HPDE6-E6E7 (cell line): ENCODE measurements at regions not wholly inside any gene's neighbourhood (a gene's known extent, or its start where the extent isn't known, plus 50 kb on each side); places are given as distances from the start of the nearest gene placed in this dataset.
"Not testable (repeated sequence)": the region's sequence is repeated elsewhere in the genome, so short reads cannot be mapped to it uniquely, and the experiment has no call there.

ENCODE experiments used
- DNase-seq: peaks from one replicate; pipeline ENCODE4 v3.0.0; 2011; ENCODE audit warnings: missing footprints; ENCODE audit errors: extremely low spot score

DNA sequence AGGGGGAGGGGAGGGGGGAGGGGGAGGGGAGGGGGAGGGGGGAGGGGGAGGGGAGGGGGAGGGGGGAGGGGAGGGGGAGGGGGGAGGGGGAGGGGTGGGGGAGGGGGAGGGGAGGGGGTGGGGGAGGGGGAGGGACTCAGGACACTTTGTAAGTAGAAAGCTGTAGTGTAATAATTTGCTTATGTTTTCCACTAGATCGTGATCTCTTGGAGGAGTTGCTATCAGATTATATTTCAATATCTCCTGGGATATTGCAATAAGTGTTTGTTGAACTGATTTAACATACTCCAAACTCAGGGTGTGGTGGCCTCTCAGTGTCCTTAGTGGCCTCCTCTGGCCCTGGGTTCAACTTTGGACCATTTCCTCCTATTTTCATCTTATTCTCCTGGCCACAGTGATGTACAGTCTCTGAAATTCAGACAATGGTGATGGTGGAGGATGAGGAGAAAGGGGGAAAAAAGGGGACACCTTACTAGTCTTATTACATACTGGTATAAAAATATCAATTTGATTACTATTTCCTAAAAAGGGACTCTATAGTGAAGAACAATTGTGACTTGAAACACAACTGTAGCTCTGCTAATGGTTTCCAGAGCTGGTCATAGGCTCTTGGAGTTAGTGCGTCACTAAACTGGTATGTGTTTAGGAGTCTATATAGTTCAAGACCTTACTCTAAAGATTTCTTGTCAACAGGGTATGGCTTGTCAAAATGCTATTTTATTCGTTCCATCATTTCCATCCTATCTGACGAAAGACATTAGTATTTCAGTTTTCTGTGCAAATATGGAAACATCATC, 89.6 kb downstream of the DDX1 start:
- no peak for DNase-seq

- no peak for DNase-seq
These were observed 90.7 kb downstream of the DDX1 start for GRCh38 chr2:15682354-15682753.

- no peak for DNase-seq
These were observed 92.7 kb downstream of the DDX1 start for GRCh38 chr2:15684161-15685039.

- no peak for DNase-seq
These were observed 93.5 kb downstream of the DDX1 start for GRCh38 chr2:15685143-15685542.

DNA sequence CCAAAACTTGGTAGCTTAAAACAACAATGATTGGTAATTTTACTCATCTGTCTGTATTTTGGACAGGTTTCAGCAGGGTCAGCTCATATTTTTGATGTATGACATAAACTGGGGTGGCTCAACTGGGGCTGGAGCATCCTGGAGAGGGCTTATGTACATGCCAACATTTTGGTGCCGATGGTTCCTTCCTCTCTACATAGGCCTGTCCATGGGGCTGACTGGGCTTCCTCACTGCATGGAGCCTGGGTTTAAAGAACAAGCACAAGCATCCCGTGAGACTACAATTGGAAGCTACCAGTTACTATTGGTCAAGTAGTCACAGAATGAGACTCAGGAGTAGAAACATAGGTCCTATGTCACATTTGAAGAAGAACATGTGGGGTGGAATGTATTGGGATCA, 95.0 kb downstream of the DDX1 start:
- no peak for DNase-seq

- no peak for DNase-seq
These were observed 95.6 kb downstream of the DDX1 start for GRCh38 chr2:15687243-15687642.

DNA sequence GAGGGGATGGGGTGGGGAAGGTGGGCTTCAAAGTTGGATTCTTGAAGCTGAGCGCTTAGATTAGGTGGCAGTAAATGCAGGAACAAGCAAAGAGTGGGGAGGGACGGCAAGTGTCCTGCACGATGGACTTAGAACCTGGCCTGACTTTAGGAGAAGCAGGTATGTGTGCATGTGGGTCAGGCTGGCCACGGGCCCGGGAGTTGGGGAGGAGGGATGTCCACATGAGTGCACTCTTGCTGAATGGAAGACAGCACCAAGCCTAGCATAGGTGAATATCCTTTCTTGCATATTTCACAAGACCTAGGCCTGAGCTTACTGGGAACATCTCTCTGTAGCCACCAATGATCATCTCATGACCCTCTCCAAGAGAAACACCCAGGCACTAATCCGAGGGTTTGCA, 96.1 kb downstream of the DDX1 start:
- no peak for DNase-seq

- DNase-seq = no peak
These were observed 97.4 kb downstream of the DDX1 start for GRCh38 chr2:15688924-15689568.

DNA sequence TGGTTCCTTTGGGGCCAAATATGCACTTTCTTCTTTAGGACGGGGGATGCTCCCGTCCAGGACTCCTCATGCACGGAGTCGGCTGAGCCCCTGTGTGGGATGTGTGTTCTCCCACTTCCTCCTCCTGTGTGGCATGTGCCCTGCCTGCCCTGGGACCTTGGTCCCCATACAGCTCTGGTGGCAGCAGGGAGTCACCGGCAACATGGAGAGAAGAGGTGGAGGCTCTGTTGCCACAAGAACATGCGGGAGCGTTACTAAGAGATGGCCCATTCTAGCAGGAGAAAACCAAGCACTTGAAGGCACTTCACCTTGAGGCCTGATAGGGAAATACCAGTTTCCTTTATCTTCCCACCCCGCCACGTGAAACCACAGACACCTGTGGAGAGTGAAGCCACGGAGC, 98.0 kb downstream of the DDX1 start:
- DNase-seq = no peak

DNA sequence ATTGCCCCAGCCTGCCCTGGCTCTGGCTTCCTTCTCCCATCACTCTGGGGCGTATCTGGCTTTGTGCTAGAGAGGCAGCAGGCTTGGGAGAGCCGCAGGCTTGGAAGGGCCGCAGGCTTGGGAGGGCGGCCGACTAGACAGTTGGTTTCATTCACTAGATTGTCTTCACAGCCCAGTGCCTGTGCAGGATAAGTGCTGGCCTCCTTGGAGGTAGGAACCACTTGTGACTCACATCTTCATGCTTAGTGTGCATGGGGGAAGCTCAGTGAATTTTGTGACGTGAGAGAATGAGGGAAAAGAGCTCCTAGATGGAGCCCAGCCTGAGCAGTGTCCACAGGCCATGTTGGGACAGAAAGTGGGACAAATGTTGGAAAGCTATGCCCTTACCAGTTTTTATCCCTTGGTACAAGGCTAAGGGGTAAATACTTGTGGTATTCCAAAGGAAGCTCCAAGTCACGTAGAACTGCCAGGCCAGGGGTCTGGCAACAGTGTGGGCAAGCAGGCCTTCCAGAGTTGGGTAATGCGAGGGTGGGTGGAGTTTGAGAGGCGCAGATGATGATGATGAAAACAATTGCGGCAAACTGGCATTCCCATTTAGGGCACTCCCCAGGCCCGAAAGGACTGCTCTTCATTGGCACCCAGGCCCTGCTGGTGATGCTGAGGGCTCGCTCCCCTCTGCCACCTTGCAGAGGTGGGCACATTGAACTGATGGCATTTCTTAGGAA, 100.1 kb downstream of the DDX1 start:
- DNase-seq = no peak

DNA sequence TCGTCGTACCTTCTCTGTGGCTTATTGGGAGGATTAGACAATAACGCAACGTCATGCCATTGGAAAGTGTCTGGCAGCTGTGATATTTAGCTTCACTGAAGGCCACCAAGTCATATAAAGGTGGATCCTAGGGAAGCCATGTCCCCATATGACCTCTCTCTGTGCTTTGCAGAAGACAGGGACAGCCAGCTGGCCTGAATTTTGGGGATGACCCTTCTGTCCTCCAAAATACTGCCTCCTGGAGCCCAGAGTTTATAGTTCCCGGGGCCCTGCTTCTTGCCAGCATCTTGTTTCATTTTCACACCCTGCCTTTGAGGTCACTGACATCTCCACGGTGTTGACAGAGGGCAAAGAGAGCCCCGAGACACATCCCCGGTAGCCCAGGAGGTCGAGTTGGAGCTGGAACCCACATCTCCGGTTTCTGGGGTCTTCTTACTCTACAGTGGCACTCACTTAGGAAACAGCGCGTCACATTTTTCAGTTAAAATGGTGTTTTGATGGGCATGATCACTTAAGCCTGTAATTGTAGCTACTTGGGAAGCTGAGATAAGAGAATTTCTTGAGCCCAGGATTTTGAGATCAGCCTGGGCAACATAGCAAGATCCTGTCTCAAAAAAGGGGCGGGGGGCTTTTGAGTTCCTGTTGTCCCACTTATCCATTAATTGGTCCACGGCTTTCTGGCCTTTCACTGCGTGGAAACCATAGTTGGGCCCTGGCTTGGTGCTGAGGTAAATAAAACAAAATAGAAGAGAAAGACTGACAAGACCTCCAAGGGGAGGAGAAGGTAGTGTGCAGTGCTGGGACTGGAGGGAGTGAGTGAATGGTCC, 101.1 kb downstream of the DDX1 start:
- DNase-seq = no peak

DNA sequence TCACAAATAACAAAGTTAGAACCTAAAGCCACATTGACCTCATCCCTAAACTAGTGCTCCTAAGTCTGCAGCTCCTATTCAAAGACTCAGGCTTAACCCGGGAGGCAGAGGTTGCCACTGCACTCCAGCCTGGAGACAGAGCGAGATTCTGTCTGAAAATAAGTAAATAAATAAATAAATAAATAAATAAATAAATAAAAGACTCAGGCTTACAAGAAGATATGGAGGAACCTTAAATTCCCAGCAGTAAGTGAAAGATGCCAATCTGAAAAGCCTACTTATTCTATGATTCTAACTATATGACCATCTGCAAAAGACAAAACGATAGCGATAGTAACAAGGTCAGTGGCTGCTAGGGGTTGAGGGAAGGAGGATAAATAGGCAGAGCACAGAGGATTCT, 101.7 kb downstream of the DDX1 start:
- no peak for DNase-seq

DNA sequence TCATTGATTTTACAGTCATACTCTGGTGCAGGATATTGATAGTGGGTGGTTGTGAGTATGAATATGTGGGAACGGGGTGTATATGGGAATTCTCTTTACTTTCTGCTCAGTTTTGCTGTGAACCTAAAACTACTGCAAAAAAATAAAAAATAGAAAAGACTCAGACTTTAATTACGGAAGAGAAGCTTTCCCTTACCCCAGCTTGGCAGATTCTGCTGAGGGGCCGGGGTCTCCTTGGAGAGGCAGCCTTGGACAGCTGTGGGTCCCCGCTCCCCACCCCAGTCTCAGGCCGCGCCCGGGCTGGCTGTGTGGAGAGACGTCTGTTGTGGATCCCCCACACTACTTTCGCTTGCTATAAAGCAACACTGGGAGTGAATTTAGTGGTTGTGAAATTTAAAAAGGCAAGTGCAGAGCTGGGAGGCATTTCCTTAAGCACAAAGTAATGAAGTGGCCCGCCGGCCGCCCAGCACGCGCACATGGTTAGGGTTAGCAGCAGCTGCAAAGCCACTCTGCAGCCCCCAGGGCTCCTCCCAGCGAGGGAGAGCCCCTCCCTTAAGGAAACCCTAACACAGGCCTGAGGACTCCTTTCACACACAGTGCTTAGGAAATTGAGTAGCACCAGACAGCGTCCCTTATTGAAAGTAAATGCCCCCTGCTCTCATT, 102.4 kb downstream of the DDX1 start:
- no peak for DNase-seq

DNA sequence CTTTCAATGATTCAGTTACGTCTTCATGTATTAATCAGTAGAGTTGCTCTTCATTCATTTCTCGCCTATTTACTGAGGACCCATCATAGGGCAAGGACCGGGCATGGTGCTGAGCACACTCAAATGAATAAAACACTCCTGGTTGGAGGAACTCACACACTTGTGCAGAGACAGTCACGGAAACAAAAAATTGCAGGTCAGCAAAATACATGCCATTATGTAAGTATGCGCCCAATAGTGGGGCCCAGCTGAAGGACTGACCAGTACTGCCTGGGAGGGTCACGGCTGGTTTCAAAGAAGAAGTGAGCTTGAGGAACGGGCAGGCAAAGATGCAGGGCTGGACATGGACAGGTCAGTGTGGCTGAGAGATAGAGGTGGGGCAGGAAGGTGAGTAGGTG, 102.9 kb downstream of the DDX1 start:
- DNase-seq = no peak

- no peak for DNase-seq
These were observed 104.1 kb downstream of the DDX1 start for GRCh38 chr2:15695582-15696330.

GRCh38 chr2:15696606-15697170, 105.0 kb downstream of the DDX1 start:
- not testable (repeated sequence) for DNase-seq

- no peak for DNase-seq
These were observed 108.5 kb downstream of the DDX1 start for GRCh38 chr2:15700131-15700530.

DNA sequence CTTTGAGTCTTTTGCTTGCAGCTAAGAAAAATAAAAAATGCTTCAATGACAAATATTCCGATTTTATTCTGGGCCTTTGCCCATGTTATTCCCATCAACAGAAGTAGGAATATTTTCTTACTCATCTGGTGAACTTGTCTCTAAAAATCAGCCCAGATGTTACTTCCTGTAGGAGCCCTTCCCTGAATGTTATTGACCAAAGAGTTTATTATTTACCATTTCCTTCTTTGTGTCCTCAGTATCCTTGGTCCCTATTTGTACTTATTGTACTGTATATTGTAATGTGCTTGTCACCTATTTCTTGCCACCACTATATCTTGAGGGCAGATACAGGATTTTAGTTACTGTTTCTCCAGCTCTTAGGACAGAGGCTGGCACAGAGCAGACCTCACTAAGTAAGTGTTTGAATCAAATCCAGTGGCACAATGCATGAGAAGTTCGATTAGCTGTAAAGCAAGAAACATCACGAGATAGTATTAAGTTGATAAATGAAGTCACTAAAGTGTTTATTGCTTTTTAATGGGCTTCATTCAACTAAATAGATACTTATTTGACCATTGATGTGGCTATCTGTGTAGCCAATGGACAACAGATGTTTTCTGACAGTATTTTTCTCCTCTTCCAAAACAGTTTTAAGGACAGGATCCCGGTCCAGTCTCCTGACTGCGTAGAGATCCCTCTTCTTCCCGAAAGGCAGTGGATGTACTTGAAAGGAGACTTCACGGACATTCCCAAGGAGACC, 109.1 kb downstream of the DDX1 start:
- DNase-seq = no peak
